Stimulated activated CD4-positive, alpha-beta T cell treated with anti-CD3 and anti-CD28 coated beads, Interleukin-12 subunit alpha, Interleukin-12 subunit beta, amount 100 ng/mL, for 48 hours (primary cell): ENCODE measurements at regions not wholly inside any gene's neighbourhood (a gene's known extent, or its start where the extent isn't known, plus 50 kb on each side); places are given as distances from the start of the nearest gene placed in this dataset.

ENCODE experiments used
- DNase-seq, 3 donors: peaks; one replicate each; pipeline ENCODE4 v3.0.0-alpha.2; 2020; ENCODE audit warnings: low read depth in 2 of 3, low spot score in 1 of 3

- no peak for DNase-seq
Measured at GRCh38 chr11:42444406-42444805, 867.4 kb upstream of the API5 start.

- no peak for DNase-seq
Measured at GRCh38 chr11:42462558-42463310, 849.1 kb upstream of the API5 start.

GRCh38 chr11:42465623-42466022 is 846.2 kb upstream of the API5 start:
- DNase-seq: no peak

DNA sequence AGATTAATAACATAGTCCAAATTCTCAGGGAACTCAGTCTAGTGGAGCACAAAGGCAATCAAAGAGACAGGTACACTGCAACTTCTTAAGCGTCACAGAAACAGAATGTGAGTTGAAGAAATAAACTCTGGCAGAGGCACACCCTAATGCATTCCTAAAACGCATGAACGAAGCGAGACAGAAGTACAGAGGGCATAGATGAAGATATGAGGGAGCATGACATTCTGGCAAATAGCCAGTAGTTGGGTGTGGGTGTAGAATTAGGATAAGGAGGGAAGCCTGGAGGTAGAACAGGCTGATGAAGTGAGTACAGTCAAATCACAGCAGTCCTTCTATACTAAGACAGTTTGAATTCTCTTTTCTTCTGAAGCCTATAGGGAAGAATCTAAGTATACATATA is 838.7 kb upstream of the API5 start:
- no peak for DNase-seq

GRCh38 chr11:42482822-42483221 is 829.0 kb upstream of the API5 start:
- no peak for DNase-seq

- DNase-seq: no peak
Measured at GRCh38 chr11:42490506-42490905, 821.3 kb upstream of the API5 start.

DNA sequence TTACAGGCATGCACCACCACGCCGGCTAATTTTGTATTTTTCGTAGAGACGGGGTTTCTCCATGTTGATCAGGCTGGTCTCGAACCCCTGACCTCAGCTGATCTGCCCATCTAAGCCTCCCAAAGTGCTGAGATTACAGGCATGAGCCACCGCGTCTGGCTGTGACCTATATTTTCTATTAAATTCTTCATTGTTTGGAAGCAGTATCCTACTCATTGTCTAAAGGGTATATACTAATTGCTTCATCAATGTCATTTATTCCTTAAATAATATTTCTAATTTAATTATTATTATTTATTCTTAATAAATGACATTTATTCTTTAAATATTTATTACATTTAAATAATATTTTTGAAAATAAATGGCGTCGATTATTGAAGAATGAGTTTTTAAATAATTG is 817.3 kb upstream of the API5 start:
- no peak for DNase-seq

DNA sequence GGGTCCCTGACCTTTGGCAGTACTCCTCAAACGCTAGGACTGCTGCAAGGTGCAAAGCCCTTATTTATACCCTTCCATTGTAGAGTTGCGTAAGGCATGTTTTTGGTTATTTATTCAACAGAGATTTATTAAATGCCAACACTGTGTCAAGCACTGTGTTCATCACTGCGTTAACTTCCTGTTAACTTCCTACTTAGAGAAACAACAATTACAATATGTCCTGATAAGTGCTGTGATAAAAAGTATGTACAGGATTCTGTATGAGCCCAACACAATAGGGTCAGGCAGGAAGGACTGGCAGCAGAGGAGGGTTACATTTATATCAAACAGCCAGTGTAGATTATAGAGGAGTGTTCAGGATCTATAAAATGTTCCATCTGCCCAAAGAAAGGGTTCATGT is 812.8 kb upstream of the API5 start:
- DNase-seq: no peak

DNA sequence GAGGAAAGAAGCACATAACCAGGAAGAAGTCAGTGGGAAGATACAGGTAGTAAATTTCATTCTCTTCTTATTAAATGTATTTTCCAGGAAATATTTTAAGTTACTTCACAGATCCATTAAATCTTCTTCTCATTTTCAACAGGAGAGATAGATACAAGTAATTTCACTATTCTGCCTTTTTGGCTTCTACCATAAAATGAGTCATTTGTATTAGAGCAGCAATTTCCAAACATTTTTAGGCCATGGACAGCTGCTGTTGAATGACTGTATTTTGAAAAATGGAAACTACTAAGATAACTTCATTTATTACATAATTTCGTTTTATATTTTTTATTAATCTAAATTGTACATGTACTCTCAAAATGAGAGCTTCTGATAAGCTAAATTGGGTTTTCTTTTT is 809.6 kb upstream of the API5 start:
- DNase-seq: no peak

DNA sequence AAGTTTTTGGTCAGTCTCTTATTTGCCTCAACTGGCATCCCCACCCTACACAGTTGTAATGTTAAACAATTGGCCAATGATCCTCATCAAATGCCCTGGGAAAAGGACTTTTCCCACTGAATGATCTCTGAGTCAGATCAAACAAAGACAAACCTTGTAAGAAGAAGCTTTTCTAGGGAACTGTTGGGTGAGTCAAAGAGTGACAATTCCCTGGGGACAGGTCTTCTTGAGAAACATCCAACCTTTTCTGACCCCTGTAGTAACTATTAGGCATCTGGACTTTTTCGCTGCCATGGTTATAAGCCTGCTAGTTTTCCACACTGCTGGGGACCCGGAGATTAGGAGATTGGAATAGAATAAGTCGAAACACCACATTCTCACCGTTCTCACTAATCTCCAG is 789.8 kb upstream of the API5 start:
- DNase-seq: no peak

DNA sequence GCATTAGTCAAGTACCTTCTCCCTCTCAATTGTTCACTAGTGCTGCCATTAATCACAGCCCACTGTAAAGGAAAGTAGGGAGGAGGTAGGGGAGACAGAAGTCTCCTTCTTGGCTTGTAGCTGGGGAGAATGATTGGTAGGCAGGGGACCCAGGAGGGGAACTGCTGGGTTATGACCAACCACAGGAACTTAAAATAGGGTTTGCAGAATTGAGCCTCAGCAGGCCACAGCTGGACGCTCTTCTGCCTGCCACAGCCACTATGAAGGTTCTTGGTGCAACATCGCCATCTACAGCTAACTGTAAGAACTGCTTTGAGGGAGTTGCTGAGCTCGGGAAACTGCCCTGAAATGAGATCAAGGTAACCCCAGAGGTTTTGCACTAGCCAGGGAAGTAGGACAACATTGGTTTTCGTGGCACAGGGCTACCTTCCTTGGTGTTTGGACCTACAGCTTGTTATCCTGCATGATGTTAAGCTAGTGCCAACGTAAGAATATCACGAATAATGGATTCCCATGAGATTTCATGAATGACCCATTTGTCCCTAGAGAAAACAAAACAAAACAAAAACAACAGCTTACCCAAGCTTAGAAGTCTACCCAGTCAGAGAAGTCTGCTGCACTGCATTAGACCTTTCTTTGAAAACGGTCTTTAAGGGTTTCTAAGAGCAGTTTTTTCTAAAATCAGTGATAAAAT is 787.1 kb upstream of the API5 start:
- DNase-seq: peak in 1 of 3 donors; percentile 39

- DNase-seq: no peak
Measured at GRCh38 chr11:42526426-42526825, 785.4 kb upstream of the API5 start.

DNA sequence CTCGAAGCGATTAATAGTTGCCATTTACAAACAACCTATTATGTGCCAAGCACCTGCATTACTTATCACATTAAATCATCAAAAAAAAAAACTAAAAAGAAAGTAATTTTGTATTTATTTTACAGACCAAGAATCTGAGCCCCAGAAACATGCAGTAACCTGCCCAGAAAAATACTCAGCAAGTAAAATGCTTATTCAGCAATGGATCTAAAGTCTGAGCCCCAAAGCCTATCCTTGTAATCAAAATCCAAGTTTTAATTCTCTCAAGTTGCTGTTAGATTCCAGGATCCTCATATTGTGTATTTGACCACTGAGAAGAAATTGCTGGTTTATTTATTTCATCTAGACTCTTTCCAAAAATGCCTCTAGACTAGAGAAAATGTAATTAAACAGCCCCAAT is 783.3 kb upstream of the API5 start:
- no peak for DNase-seq

- DNase-seq: no peak
Measured at GRCh38 chr11:42528911-42529310, 782.9 kb upstream of the API5 start.

DNA sequence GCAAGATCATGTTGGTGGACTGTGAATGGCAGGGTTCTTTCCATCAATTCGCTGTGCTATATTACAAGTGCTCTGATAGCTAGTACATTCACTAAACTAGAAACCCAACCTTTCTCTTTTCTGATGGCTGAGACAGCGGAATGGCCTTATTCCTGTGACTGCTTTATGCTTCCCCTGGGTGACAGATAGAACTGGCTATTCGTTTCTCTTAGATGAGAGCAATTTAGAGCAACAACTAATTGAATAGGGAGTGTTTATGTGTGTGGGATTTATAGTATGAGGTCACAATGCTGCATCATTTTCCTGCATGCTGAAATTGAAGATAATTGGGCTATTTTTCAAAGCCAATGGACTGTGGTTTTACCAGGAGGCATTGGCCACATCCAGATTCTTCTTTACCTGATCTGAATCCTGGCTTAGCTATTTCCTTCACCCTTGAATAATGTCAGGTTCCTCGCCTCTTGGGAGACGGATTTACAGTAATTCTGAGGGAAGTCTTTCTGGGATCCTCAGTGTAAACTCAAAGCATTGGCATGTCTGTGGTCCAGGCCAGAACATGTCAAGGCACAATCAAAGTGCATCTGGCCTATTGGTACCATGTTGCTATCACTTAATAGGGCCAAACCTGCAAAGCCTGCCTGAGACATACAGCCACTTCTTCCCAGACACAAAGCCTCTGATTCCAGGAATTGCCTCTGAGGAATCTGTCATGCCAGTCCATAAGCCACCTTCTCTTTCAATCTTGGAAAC is 775.0 kb upstream of the API5 start:
- DNase-seq: no peak

- no peak for DNase-seq
Measured at GRCh38 chr11:42542336-42542735, 769.5 kb upstream of the API5 start.

- no peak for DNase-seq
Measured at GRCh38 chr11:42543844-42544419, 767.9 kb upstream of the API5 start.

- no peak for DNase-seq
Measured at GRCh38 chr11:42544726-42545125, 767.1 kb upstream of the API5 start.

GRCh38 chr11:42545954-42546353 is 765.8 kb upstream of the API5 start:
- DNase-seq: no peak

DNA sequence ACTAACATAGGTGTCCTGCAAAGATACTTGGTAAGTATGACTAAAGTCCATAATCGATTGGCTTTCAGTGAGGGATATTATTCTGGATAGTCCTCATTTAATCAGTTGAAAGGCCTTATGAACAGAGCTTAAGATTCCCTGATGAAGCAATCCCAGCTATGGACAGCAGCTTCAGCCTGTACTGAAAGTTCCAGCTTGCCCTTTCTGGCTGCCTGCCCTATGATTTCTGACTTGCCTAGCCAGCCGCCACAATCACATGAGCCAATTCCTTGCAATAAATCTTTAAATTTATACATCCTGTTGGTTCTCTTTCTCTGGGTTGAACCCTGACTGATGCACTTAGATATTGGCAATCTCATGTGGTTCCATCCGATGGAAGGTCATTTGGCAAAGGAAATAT is 759.0 kb upstream of the API5 start:
- DNase-seq: no peak

DNA sequence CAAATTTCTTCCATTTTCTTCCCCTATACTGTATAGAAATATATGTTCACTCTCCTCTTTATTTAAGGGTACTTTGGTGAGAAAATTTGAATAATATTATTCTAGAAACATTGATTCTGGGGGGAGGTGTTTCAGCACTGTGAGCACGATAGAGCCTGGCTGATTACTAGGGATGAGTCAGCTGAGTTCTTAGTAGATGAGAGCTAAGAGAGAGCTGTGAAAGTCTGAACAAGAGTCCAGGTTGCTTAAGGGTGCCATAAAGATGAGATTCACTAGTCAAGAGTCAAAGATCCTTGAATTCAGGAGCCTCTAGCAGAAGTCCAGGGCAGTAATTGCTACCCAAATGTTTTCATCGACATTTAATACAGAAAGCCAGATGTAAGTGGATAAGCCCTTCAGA is 756.6 kb upstream of the API5 start:
- DNase-seq: no peak
